ENCODE measurements at regions not wholly inside any gene's neighbourhood (a gene's known extent, or its start where the extent isn't known, plus 50 kb on each side); places are given as distances from the start of the nearest gene placed in this dataset.

DNA sequence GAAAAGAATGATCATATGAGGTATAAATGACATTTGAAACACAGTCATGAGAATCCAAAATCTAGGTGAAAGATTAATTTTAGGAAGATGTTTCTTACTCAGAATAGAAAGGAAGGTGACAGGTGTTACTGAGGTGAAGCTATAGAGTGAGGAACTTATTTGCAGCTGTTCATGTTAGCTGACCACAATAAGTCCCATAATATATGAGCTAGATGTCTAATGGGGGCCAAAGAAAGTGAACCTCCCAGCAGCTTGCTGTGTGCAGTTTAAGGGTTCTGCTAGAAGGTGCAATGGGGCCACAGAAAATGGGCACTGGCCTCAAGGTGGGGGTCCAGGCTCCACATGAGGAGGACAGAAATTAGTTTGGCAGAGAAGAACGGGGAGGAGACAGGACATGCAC is 1374.9 kb upstream of the CRIM1 start:
- Mint-ChIP-seq H3K36me3 (ENCODE audit: insufficient read depth in 2 of 2) (no peaks in the 10 kb centered on the region), H3K27me3 (ENCODE audit: low read depth) (no peaks in the 10 kb centered on the region), H3K4me3 (no peak overlapping the region), H3K4me1 (ENCODE audit: low read depth) (no peaks in the 10 kb centered on the region), H3K9me3 (peaks cover 9 to 12% of the 10 kb centered on the region in 2 donors), H3K27ac (no peak overlapping the region)
- ATAC-seq (replicated peaks in 1 of 2) (no peak), DNase-seq (no peak)

DNA sequence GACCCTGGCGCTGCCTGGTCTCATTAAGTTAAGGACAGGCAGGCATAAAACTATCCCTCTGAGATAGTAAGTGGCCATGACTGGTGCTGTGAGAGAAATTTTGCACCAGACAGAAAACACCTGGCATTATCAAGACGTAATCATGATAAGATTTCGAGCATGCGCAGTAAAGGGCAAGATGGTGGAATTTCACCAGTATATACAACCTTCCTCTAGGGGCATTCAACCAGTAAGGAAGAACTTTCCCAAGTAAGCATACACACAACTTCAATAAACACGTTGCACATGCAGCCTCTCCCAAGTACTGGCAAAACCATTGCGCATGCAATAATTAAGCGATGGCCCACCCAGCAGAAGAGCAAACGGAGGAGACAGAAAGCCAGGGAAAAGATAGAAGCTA is 1376.4 kb upstream of the CRIM1 start:
- ATAC-seq (replicated peaks in 1 of 2), result no peak
- DNase-seq, result no peak
- Mint-ChIP-seq H3K9me3 (peaks cover 7% of the 10 kb centered on the region in 2 donors), H3K4me1 (ENCODE audit: low read depth) (no peaks in the 10 kb centered on the region), H3K36me3 (ENCODE audit: insufficient read depth in 2 of 2) (no peaks in the 10 kb centered on the region), H3K27ac (no peak overlapping the region), H3K4me3 (no peak overlapping the region), H3K27me3 (ENCODE audit: low read depth) (no peaks in the 10 kb centered on the region)

DNA sequence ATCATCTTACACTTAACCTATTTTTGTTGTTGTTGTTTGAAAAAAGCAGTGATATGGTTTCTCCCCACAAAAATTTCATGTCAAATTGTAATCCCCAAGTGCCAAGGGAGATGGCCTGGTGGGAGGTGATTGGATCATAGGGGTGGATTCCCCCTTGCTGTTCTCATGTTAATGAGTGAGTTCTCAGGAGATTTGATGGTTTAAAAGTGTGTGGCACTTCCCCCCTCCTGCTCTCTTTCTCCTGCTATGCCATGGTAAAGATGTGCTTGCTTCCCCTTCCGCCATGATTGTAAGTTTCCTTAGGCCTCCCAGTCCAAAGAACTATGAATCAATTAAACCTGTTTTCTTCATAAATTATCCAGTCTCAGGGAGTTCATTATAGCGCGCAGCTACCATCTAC is 1362.7 kb upstream of the FAM98A start:
- ATAC-seq (replicated peaks in 1 of 2) (no peak), DNase-seq (no peak)
- Mint-ChIP-seq H3K27ac (no peak overlapping the region), H3K4me1 (ENCODE audit: low read depth) (no peaks in the 10 kb centered on the region), H3K4me3 (no peak overlapping the region), H3K9me3 (peaks cover 2 to 4% of the 10 kb centered on the region in 2 donors), H3K27me3 (ENCODE audit: low read depth) (no peaks in the 10 kb centered on the region), H3K36me3 (ENCODE audit: insufficient read depth in 2 of 2) (no peaks in the 10 kb centered on the region)

DNA sequence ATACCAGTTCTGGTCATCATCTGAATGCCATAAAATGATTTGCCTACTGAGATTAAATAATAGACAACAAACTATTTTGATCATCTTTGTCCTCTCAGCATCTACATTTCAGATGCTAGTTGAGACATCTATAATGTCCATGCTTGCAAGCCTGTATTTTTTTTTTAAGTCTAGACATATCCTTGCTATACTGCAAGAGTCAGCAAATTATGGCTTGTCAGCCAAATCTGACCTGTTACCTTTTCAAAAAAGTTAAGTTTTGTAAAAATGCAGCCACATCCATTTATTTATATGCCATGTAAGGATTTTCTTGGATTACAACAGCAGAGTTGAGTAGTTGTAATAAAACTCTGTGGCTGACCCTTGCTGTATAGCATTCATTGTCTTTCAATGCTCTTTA is 1355.7 kb upstream of the FAM98A start:
- H3K4me1 Mint-ChIP-seq (ENCODE audit: low read depth), result no peaks in the 10 kb centered on the region
- DNase-seq (no peak), ATAC-seq (replicated peaks in 1 of 2) (no peak)
- no peak overlapping the region for H3K4me3 Mint-ChIP-seq
- H3K9me3 Mint-ChIP-seq, result peaks cover 0 to 2% of the 10 kb centered on the region in 2 donors
- H3K36me3 Mint-ChIP-seq (ENCODE audit: insufficient read depth in 2 of 2), result no peaks in the 10 kb centered on the region
- no peaks in the 10 kb centered on the region for H3K27me3 Mint-ChIP-seq (ENCODE audit: low read depth)
- H3K27ac Mint-ChIP-seq, result no peak overlapping the region

DNA sequence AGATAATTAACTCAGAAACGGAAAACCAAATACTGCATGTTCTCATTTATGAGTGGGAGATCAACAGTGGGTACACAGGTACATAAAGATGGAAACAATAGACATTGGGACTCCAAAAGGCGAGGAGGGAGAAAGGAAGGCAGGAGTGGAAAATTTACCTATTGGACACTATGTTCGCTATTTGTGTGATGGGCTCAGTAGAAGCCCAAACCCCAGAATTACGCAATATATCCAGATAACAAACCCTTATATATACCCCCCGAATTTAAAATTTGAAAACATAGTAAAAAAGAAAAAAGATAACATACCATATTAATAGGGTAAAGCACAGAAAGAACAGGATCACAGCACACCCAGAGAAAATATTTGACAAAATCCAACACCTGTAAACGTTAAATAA is 1351.7 kb upstream of the FAM98A start:
- peaks cover 0 to 3% of the 10 kb centered on the region in 2 donors for H3K9me3 Mint-ChIP-seq
- no peak for ATAC-seq (replicated peaks in 1 of 2)
- no peaks in the 10 kb centered on the region for H3K27me3 Mint-ChIP-seq (ENCODE audit: low read depth)
- DNase-seq, result no peak
- H3K4me1 Mint-ChIP-seq (ENCODE audit: low read depth), result no peaks in the 10 kb centered on the region
- no peak overlapping the region for H3K4me3 Mint-ChIP-seq
- no peaks in the 10 kb centered on the region for H3K36me3 Mint-ChIP-seq (ENCODE audit: insufficient read depth in 2 of 2)
- no peak overlapping the region for H3K27ac Mint-ChIP-seq

DNA sequence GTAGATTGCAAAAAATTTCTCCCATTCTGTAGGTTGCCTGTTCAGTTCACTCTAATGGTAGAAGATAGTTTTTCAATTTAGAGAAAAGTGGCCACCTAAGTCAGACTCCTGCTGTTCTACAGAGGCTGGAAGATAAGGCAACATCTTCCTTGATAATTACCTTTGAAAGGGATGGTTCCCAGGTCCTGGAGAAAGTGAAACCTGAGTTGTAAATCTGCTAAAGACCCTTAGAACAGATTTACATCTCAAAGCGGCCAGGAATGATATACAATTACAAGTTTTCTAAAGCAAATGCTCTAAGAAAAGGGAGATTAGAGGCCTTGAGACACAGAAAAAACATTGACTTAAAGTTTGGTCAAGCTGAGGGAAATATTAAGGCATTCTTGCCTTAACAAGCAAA is 1350.2 kb upstream of the FAM98A start:
- Mint-ChIP-seq H3K9me3 (peaks cover 0 to 3% of the 10 kb centered on the region in 2 donors), H3K4me3 (no peak overlapping the region), H3K27ac (no peak overlapping the region), H3K4me1 (ENCODE audit: low read depth) (no peaks in the 10 kb centered on the region), H3K27me3 (ENCODE audit: low read depth) (no peaks in the 10 kb centered on the region), H3K36me3 (ENCODE audit: insufficient read depth in 2 of 2) (no peaks in the 10 kb centered on the region)
- ATAC-seq (replicated peaks in 1 of 2) (no peak), DNase-seq (no peak)

DNA sequence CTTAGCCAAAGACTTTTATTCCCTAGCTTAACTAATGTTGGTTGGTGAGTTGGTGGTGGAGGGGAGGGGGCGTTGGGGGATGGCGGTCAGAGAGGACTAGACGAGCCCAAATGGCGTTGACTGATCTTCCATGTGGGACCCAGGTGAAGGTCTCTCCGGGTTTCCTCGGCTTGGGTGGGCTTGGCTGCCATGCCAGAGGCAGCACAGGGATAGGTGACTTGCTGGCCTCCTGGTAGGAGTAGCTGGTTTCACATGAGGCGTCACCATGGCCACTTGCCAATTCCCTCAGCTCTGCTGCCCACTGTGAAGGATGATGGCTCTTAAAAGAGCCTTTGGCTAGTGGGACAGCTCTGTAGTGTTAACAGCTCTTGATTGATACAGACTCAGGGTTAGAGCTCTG is 1337.0 kb upstream of the FAM98A start:
- ATAC-seq (replicated peaks in 1 of 2) (no peak), DNase-seq (no peak)
- Mint-ChIP-seq H3K4me3 (no peak overlapping the region), H3K27ac (no peak overlapping the region), H3K36me3 (ENCODE audit: insufficient read depth in 2 of 2) (peaks cover 0 to 2% of the 10 kb centered on the region in 2 donors), H3K4me1 (ENCODE audit: low read depth) (no peaks in the 10 kb centered on the region), H3K27me3 (ENCODE audit: low read depth) (no peaks in the 10 kb centered on the region), H3K9me3 (peaks cover 4 to 6% of the 10 kb centered on the region in 2 donors)

DNA sequence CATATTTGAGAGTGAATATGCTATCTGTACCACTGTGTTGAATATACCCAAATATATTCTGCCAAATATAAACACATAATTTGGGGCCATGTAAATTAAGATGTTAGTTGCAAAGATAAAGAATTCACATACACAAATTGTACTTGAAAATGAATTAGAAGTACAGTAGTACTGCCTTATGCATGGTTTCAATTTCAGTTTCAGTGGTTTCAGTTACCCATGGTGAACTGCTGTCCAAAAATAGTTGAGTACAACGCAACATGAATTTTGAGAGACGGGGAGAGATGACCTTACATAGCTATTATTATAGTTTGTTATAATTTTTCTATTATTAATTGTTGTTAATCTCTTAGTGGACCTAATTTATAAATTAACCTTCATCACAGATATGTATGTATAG is 1313.0 kb upstream of the FAM98A start:
- no peak overlapping the region for H3K4me3 Mint-ChIP-seq
- H3K27me3 Mint-ChIP-seq (ENCODE audit: low read depth), result no peaks in the 10 kb centered on the region
- H3K27ac Mint-ChIP-seq, result no peak overlapping the region
- DNase-seq, result no peak
- no peaks in the 10 kb centered on the region for H3K4me1 Mint-ChIP-seq (ENCODE audit: low read depth)
- H3K9me3 Mint-ChIP-seq, result peaks cover 2 to 3% of the 10 kb centered on the region in 2 donors
- peaks cover 0 to 2% of the 10 kb centered on the region in 2 donors for H3K36me3 Mint-ChIP-seq (ENCODE audit: insufficient read depth in 2 of 2)
- no peak for ATAC-seq (replicated peaks in 1 of 2)

DNA sequence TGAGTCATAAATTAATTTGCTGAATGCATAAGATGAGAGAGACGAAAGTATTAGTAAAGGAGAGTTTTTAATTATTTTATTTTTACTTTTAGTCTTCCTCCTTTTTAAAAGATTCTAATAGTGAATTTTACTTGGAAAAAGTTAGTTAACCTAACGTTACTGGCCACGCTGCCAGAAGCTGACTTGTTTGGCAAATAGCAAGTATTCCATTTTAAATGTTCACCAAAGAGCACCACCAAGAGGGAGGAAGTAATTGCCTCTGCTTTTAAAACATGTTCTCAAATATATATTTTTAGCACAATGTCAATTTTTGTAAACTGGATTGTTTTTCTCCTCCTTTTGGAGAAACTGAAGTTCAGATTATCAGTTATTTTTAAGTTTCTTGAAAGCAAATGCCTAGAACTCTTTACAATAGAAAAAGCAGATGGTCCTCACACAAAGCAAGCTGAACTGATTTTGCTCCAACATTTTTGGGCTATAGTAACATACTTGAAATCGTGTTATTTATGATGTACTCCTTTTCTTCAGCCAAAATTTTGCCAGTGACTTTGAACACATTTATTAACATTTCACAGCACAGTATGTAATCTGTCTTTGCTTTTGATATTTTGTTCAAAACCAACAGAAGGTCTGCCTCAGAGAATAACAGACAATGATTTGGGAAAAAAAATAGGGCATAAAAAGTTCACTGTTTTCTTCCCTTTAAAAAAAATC is 1311.0 kb upstream of the FAM98A start:
- no peak overlapping the region for H3K27ac Mint-ChIP-seq
- DNase-seq (no peak), ATAC-seq (replicated peaks in 1 of 2) (no peak)
- peaks cover under 1 to 3% of the 10 kb centered on the region in 2 donors for H3K9me3 Mint-ChIP-seq
- H3K27me3 Mint-ChIP-seq (ENCODE audit: low read depth), result no peaks in the 10 kb centered on the region
- H3K36me3 Mint-ChIP-seq (ENCODE audit: insufficient read depth in 2 of 2), result peaks cover 0 to 2% of the 10 kb centered on the region in 2 donors
- H3K4me1 Mint-ChIP-seq (ENCODE audit: low read depth), result no peaks in the 10 kb centered on the region
- no peak overlapping the region for H3K4me3 Mint-ChIP-seq

DNA sequence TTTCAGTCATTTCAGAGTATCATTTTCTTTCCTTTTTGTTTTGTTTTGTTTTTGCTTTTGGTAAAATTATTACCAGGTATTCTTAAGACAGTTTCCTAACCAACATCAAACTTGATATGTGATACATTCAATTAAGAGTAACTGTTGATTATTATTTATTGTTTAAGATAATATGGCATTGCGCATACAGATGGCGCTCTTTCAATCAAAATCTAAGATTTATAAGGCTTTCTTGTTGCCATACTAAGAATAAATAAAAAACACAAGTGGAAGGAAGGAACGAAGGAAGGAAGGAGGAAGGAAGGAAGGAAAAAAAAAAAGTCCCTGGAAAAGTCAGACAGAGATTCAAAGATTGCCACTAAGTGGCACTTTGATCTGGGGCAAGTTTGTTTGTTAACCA is 1308.7 kb upstream of the FAM98A start:
- H3K27me3 Mint-ChIP-seq (ENCODE audit: low read depth), result no peaks in the 10 kb centered on the region
- peaks cover 0 to 6% of the 10 kb centered on the region in 2 donors for H3K9me3 Mint-ChIP-seq
- DNase-seq, result no peak
- H3K4me1 Mint-ChIP-seq (ENCODE audit: low read depth), result no peaks in the 10 kb centered on the region
- H3K36me3 Mint-ChIP-seq (ENCODE audit: insufficient read depth in 2 of 2), result no peaks in the 10 kb centered on the region
- no peak overlapping the region for H3K4me3 Mint-ChIP-seq
- no peak overlapping the region for H3K27ac Mint-ChIP-seq
- ATAC-seq (replicated peaks in 1 of 2), result no peak

DNA sequence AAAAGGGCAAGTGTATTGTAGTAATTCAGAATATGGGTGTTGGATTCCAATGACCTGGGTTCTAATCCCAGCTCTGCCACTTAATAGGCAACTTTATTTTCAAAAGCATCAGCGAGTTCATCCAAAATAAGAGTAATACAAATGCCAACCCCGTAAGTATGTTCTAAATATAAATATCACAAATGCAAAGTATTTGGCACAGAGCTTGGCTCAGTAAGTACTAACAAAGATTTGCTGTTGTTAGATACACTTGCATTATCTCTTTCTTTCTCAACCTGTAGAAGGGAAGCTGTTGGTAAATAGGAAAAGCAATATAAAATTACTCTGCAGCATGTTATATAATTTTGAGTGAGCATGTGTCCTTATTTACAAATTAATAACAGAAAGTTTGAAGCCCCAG is 1302.6 kb upstream of the FAM98A start:
- no peak overlapping the region for H3K4me3 Mint-ChIP-seq
- no peaks in the 10 kb centered on the region for H3K27me3 Mint-ChIP-seq (ENCODE audit: low read depth)
- no peaks in the 10 kb centered on the region for H3K4me1 Mint-ChIP-seq (ENCODE audit: low read depth)
- no peak overlapping the region for H3K27ac Mint-ChIP-seq
- DNase-seq (no peak), ATAC-seq (replicated peaks in 1 of 2) (no peak)
- peaks cover 1 to 7% of the 10 kb centered on the region in 2 donors for H3K9me3 Mint-ChIP-seq
- H3K36me3 Mint-ChIP-seq (ENCODE audit: insufficient read depth in 2 of 2), result no peaks in the 10 kb centered on the region

DNA sequence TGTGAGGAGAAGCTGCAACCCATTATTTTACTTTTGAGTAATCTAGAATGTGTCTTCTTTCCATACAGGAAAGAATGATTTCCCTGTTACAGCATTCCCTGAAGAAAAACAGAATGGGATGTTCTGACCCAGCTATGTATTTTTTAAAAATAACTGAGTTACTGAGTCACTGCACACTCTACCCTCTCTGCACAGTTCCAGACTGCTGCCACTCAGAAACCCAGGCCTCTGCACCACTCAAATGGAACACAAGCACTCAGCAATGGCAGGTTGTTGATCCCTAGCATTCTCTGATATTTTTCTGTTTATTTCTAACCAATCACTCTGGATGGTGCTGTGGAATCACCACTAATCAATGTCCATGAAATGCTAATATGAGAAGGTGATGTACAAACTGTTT is 1300.0 kb upstream of the FAM98A start:
- H3K4me3 Mint-ChIP-seq, result no peak overlapping the region
- no peaks in the 10 kb centered on the region for H3K36me3 Mint-ChIP-seq (ENCODE audit: insufficient read depth in 2 of 2)
- ATAC-seq (replicated peaks in 1 of 2) (no peak), DNase-seq (no peak)
- no peaks in the 10 kb centered on the region for H3K27me3 Mint-ChIP-seq (ENCODE audit: low read depth)
- no peaks in the 10 kb centered on the region for H3K4me1 Mint-ChIP-seq (ENCODE audit: low read depth)
- H3K9me3 Mint-ChIP-seq, result peaks cover 1 to 6% of the 10 kb centered on the region in 2 donors
- no peak overlapping the region for H3K27ac Mint-ChIP-seq

DNA sequence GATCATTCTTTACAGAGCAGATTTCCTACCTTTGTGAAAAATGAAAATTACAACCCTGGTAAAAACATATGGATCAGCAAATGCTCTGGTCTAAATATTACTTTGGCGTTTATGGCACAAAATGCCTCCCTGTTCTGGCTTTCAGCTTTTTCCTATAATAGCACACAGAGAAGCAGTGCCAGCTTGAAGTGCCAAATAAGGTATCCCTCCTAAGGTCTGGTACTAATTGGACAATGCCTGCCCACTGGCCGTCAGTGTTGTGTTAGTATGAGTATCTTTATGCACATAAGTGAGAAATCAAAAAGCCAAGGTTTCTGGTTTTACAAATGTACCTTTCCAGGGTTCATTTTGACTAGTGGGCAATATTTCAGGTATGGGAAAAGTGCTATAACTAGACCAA is 1293.7 kb upstream of the FAM98A start:
- DNase-seq, result no peak
- Mint-ChIP-seq H3K27ac (no peak overlapping the region), H3K9me3 (peaks cover 0 to 2% of the 10 kb centered on the region in 2 donors), H3K4me3 (no peak overlapping the region), H3K27me3 (ENCODE audit: low read depth) (no peaks in the 10 kb centered on the region), H3K36me3 (ENCODE audit: insufficient read depth in 2 of 2) (no peaks in the 10 kb centered on the region), H3K4me1 (ENCODE audit: low read depth) (no peaks in the 10 kb centered on the region)
- ATAC-seq (replicated peaks in 1 of 2), result no peak

DNA sequence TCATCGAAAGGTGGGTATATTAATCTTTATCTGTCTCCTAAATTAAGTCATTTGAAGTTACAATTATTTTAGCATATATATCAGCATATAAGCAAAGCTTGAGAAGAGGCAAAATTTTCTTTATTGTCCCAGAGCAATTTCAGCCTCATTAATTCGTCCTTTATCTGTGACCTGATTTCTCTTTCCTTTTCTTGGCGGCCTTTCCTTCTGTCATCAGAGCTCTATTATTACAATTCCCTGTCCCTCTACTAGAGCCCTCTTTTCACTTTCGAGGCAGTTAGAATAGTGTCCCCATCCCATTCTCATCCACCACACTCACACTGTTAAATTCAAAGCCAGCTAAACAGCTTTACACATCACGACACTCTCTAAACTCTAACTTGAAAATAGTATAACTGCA is 1293.2 kb upstream of the FAM98A start:
- DNase-seq (no peak), ATAC-seq (replicated peaks in 1 of 2) (no peak)
- Mint-ChIP-seq H3K27ac (no peak overlapping the region), H3K27me3 (ENCODE audit: low read depth) (no peaks in the 10 kb centered on the region), H3K4me3 (no peak overlapping the region), H3K4me1 (ENCODE audit: low read depth) (no peaks in the 10 kb centered on the region), H3K36me3 (ENCODE audit: insufficient read depth in 2 of 2) (no peaks in the 10 kb centered on the region), H3K9me3 (peaks cover 0 to 2% of the 10 kb centered on the region in 2 donors)
